Endometrial microvascular endothelial cells (primary cell): ENCODE measurements at regions not wholly inside any gene's neighbourhood (a gene's known extent, or its start where the extent isn't known, plus 50 kb on each side); places are given as distances from the start of the nearest gene placed in this dataset.

ENCODE experiments used
- in situ Hi-C: cut with HindIII; loops from 2 replicates; pipeline ENCODE4 v1.10.0; 2017; ENCODE audit warnings: low sequenced_read_pairs, low pct_unique_long_range_greater_than_20kb; ENCODE audit errors: inconsistent ontology term

GRCh38 chr1:221812905-221813597 lies 71.2 kb upstream of the DUSP10 start:
- in situ Hi-C loops = no loop called here

GRCh38 chr1:221812088-221812752 lies 70.3 kb upstream of the DUSP10 start:
- in situ Hi-C loops = no loop called here

GRCh38 chr1:221810406-221810805 lies 68.5 kb upstream of the DUSP10 start:
- in situ Hi-C loops = no loop called here

DNA sequence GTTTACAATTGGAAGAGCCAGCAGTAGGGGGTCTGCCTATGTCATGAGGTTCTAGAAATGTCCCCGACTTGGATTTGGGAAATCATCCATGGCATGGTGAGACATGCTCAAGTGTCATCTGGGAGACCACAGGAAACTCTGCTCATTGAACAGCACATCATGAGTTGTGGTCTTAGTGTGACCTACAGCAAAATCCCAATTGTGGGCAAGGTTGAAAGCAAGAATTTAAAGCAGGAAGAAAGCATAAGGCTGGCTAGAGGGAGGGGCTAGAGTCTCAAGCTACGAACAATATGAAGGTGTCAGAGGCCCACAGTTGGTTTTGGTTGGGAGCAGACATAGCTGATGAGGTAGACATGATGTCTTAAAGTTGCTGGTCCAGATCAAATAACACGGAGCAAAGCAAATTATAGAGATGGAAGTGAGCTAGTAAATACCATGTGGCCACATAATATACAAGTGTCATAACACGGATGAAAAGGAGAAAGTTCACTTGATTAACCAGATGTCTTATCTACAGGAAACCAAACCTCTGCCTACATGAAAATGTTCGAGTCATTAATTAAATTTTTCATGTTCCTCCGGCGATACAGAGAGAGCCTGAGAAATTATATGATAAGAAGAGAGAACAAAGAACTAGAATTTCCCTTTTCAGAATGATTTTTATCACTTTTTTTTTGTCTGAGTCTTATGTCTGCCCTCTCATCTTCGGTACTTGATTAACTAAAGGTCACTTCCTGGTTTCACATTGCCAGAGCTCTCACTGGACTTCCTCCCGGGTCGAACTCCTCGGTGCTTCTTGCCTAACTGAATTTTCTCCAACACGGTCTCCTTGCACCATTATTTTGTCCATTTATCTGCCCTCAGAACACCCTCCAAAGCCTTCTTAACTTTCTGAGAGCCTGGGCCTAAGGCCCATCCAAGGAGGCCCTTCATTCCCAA lies 67.5 kb upstream of the DUSP10 start:
- in situ Hi-C loops = no loop called here

GRCh38 chr1:221806984-221807383 lies 65.1 kb upstream of the DUSP10 start:
- in situ Hi-C loops = no loop called here

- in situ Hi-C loops = no loop called here
Observed at GRCh38 chr1:221806236-221806635, 64.3 kb upstream of the DUSP10 start.

- in situ Hi-C loops = no loop called here
Observed at GRCh38 chr1:221805121-221805520, 63.2 kb upstream of the DUSP10 start.

GRCh38 chr1:221804303-221804702 lies 62.4 kb upstream of the DUSP10 start:
- in situ Hi-C loops = no loop called here

DNA sequence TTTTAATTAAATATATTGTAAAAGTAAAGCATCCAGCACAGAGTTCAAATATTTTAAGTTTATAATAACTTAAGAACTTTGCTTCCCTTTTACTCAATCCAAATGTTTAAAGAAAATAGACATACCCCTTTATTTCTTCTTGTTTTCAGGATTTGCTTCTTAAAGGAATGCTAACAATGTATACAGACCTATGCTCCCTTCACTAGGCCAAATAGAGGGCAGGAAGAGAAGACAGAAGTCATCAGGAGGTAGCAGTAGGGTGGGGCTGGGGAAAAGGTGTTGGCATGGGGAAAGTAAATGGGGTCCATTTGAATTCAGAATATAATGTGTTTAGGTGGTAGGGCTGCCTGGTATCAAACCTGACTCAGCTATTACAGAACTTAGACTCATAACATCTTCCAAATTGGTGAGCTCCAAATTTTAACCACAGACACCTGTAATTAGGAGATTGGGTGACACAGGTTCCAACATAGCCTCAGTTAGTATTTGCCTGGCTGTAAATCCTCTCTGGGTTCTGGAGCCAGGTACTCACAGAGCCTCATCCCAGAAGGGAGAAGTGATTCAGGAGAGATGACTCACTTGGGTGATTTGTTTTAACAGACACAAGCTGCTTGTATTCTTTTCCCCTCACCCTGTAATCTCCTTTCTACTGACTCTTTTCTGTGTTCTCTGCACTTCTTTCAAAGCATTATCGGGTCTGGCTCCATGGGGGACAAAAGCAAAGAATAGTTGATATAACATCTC lies 60.1 kb upstream of the DUSP10 start:
- in situ Hi-C loops = no loop called here

DNA sequence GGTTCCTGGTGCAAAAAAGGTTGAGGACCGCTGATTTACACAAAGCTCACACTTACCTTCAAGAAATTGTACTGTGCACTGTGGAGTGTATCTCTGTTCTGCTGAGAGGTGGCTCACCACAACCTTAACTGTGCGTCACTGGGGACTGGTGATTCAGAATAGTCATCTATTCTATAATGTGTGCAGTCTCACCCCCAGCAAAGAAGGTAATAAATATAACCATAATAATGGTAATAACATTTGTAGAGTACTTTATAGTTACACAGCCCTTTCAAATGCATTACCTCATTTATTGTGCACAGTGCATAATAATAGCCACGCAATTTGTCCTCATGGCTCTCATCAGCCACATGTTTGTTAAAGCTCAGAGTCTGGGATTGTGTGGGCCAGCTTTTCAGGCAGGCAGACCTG lies 59.4 kb upstream of the DUSP10 start:
- in situ Hi-C loops = no loop called here

GRCh38 chr1:221800831-221801230 lies 58.9 kb upstream of the DUSP10 start:
- in situ Hi-C loops = no loop called here

DNA sequence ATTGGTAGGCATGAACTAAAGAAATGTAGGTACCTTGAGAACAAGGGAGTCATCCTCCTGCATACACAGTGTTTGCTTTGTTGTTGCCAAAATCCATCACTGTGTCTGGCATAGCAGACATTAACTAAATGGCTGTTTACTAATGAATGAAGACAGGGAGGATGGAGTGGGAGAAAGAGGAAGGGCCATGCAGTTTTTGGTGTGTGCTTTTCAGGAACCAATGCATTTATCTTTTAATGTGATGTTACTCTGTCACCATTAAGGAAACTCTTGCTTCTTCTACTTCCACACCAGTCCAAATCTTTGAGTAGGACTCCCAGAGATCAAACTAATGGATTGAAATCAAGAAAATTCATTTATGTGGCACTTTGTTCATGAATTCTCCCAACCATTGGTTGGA lies 55.6 kb upstream of the DUSP10 start:
- in situ Hi-C loops = no loop called here

- in situ Hi-C loops = no loop called here
Observed at GRCh38 chr1:221796700-221797099, 54.8 kb upstream of the DUSP10 start.

GRCh38 chr1:221795380-221795779 lies 53.5 kb upstream of the DUSP10 start:
- in situ Hi-C loops = no loop called here

GRCh38 chr1:221794935-221795334 lies 53.0 kb upstream of the DUSP10 start:
- in situ Hi-C loops = no loop called here

DNA sequence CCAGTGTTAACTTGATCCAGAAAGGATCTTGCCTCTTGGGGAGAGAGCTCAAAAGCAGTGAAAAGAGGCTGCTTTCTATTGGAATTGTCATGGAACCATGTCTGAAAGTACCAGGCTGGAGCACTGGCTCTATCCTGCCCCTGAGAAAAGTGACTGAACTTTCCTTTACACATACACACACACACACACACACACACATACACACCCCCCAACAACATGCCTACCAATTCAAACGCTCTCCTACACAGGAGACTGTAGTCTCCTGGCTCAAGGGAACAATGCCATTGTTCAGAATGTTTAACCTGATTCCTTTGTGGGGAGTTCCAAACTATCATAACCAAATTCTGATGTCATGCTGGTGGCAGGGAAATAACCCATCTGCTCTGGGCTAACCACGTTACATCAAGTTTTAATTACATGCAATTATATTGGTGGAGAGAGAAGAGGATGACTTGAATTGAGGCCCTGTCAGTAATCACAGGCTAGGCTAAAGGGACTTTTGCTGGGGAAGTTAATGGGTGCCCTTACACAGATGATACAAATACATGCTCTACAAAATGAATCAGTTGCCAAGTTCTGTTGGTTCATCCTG lies 52.3 kb upstream of the DUSP10 start:
- in situ Hi-C loops = no loop called here

- in situ Hi-C loops = no loop called here
Observed at GRCh38 chr1:221793439-221794078, 51.7 kb upstream of the DUSP10 start.

- in situ Hi-C loops = no loop called here
Observed at GRCh38 chr1:221791846-221792245, 50.0 kb upstream of the DUSP10 start.
